ENCODE measurements at regions not wholly inside any gene's neighbourhood (a gene's known extent, or its start where the extent isn't known, plus 50 kb on each side); places are given as distances from the start of the nearest gene placed in this dataset.

DNA sequence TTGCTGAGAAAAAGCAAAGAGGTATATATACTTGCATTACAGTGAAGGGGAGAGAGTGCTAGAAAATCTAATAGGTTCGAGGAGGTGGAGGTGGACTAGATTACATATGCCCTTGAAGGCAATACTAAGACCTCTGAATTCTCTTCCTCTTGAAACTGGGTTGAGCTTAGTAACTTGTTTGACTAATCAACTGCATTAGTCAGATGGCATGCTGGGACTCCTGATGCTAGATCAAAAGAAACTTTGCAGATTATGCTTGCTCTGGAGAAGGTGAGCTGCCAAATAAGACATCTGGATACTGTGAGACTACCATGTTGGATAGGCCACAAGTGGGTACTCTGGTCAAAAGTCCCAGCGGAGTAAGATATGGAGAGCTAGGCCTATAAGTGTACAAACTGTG, 331.3 kb downstream of the KLF5 start:
- 0 out of 2 replicates have a peak, but pooled peaks cover 5% of the 10 kb centered on the region for H3K9me3 ChIP-seq (ENCODE audit: insufficient read depth, low read depth, low read length)
- H3K36me3 ChIP-seq (ENCODE audit: insufficient read depth, low read length), result no peaks in the 10 kb centered on the region
- 98% methylated on average over 2 of the region's 2 CpGs for WGBS
- H3K27ac ChIP-seq (ENCODE audit: low read depth, low read length), result no peak overlapping the region
- no peaks in the 10 kb centered on the region for H3K4me1 ChIP-seq (ENCODE audit: insufficient read depth, low read length)
- H3K27me3 ChIP-seq (ENCODE audit: insufficient read depth, low read length), result no peaks in the 10 kb centered on the region
- no peak overlapping the region for H3K9ac ChIP-seq (ENCODE audit: low read depth, low read length)
- H3K4me3 ChIP-seq (ENCODE audit: low read length), result no peak overlapping the region

DNA sequence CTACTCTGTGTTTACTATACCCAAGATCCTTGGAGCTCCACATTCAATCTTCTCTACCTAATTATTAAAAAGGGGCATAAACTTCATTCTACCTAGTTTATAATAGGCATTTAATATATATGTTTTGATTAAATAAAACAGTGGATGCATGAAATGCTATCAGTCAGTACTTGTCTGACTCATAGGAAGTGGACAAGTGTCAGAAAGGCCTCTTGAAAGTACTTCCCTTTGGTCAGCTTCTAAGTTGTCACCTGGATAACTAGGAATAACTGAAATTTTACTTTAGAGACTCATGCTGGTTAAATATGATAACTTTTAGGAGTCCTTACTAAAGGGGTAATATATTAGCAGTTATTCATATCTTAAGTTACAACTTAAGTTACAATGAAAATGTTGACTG, 329.8 kb downstream of the KLF5 start:
- Histone ChIP-seq H3K4me3 (ENCODE audit: low read length) (no peak overlapping the region), H3K4me1 (ENCODE audit: insufficient read depth, low read length) (no peaks in the 10 kb centered on the region), H3K9ac (ENCODE audit: low read depth, low read length) (no peak overlapping the region)

DNA sequence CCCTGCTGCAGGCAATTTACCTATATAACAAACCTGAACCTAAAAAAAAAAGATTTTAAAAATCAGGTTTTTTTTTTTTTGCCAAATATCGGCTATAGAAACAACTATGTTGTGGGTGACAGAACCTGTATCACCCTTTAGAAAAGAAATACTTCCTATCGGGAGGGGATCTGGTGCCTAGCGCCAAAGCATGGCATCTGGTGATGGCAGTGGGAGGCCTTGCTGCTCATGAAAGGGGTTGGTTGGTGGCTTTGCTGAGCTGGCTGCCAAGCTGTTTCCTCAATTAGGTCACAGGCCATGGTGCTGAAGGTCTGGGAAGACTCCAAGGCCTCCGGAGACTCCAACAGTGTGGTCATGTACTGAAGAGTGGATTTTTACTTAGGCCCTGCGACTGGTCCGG, 328.5 kb downstream of the KLF5 start:
- H3K27me3 ChIP-seq (ENCODE audit: insufficient read depth, low read length), result no peaks in the 10 kb centered on the region
- no peak overlapping the region for H3K4me3 ChIP-seq (ENCODE audit: low read length)
- H3K9me3 ChIP-seq (ENCODE audit: insufficient read depth, low read depth, low read length), result 0 out of 2 replicates have a peak, but pooled peaks cover 5% of the 10 kb centered on the region
- H3K9ac ChIP-seq (ENCODE audit: low read depth, low read length), result no peak overlapping the region
- H3K36me3 ChIP-seq (ENCODE audit: insufficient read depth, low read length), result no peaks in the 10 kb centered on the region
- H3K27ac ChIP-seq (ENCODE audit: low read depth, low read length), result no peak overlapping the region
- WGBS, result 90% methylated on average over 5 of the region's 6 CpGs
- H3K4me1 ChIP-seq (ENCODE audit: insufficient read depth, low read length), result no peaks in the 10 kb centered on the region

More for the DNA sequence above, 329.8 kb downstream of the KLF5 start:
- no peaks in the 10 kb centered on the region for H3K36me3 ChIP-seq (ENCODE audit: insufficient read depth, low read length)
- no peak overlapping the region for H3K27ac ChIP-seq (ENCODE audit: low read depth, low read length)
- no peaks in the 10 kb centered on the region for H3K27me3 ChIP-seq (ENCODE audit: insufficient read depth, low read length)
- H3K9me3 ChIP-seq (ENCODE audit: insufficient read depth, low read depth, low read length), result 0 out of 2 replicates have a peak, but pooled peaks cover 5% of the 10 kb centered on the region

DNA sequence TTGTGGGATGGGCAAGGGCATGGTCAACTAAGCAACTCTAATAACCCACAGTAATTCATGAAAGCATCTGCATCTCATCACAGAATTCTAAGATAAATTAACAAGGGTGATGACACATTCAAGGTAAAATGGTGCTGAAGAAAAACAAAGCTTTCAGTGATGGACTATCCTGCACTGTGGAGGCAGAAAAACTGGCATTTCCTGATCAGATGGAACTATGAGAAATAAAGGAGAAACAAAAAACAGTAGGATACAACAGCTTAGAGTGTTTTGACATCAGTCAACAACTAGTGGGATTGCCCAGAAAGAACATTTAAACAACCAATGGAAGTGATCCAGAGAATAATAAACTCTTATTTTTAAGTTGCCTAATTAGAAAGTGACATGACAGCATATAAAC, 327.0 kb downstream of the KLF5 start:
- Histone ChIP-seq H3K9me3 (ENCODE audit: insufficient read depth, low read depth, low read length) (0 out of 2 replicates have a peak, but pooled peaks cover 5% of the 10 kb centered on the region), H3K27ac (ENCODE audit: low read depth, low read length) (no peak overlapping the region), H3K9ac (ENCODE audit: low read depth, low read length) (no peak overlapping the region), H3K27me3 (ENCODE audit: insufficient read depth, low read length) (no peaks in the 10 kb centered on the region), H3K4me1 (ENCODE audit: insufficient read depth, low read length) (no peaks in the 10 kb centered on the region), H3K4me3 (ENCODE audit: low read length) (no peak overlapping the region), H3K36me3 (ENCODE audit: insufficient read depth, low read length) (no peaks in the 10 kb centered on the region)

DNA sequence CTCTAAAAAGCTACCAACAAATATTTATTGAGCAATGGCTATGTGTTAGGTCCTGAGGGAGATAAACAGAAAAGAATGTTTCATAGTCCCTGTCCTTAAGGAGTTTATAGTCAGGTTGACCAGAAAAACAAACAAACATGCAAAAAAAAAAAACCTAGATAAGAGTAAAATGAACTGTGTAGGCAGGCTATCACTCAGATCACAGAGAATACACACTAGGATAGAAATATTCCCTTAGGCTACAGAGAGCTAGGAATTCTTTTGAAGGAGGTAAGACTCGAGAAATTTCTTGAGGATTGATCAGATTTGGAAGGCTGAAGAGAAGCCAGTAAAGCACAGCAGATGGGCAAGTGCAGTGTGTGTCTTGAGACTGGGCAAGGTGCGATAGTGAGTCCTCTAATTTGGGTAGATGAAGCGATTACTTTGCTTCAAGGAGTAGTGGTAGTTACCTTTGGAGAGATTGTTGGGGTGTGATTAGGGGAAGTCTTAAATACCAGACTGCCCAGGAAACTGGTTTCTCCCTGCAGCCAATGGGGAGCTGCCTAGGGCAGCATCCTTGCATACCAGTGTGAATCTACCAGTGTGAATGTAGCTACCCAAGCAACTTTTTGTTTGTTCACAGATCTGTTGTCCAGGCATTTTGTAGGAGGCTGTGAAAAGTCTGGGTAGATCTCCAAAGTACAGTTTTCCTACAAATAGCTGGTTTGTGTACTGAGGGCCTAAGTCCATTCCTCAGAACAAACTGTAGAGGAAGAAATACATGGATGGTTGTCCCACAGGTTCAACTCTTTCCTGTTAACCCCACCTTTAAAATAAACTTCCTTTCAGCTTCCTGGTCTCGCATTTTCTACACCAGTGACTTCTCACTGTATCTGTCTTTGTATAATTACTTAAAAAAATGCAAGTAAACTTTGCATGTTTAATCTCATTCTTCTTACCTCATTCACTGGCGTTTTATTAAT, 314.1 kb downstream of the KLF5 start:
- Histone ChIP-seq H3K9ac (ENCODE audit: low read depth, low read length) (no peak overlapping the region), H3K4me3 (ENCODE audit: low read length) (no peak overlapping the region), H3K4me1 (ENCODE audit: insufficient read depth, low read length) (no peaks in the 10 kb centered on the region)

DNA sequence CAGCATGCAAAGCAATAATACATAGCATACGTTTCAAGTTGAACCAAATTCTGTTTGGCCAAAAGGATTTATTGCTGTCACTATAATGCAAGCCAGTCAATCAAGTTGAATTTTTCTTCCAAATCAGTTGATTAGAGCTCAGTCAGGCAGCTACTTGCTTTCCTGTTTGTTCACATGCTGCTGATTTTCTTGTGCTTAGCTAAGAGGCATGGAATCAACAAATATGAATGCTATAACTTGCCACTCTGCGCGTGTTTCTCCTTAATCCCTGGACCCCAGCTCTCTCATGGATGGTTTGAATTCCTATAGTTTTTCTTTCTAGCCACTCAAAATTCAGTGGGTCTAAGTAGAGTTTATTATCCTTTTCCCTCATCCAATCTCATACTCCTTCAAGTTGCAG, 311.3 kb downstream of the KLF5 start:
- Histone ChIP-seq H3K27me3 (ENCODE audit: insufficient read depth, low read length) (no peaks in the 10 kb centered on the region), H3K9me3 (ENCODE audit: insufficient read depth, low read depth, low read length) (no peaks in the 10 kb centered on the region), H3K4me1 (ENCODE audit: insufficient read depth, low read length) (no peaks in the 10 kb centered on the region), H3K36me3 (ENCODE audit: insufficient read depth, low read length) (no peaks in the 10 kb centered on the region), H3K9ac (ENCODE audit: low read depth, low read length) (no peak overlapping the region), H3K27ac (ENCODE audit: low read depth, low read length) (no peak overlapping the region), H3K4me3 (ENCODE audit: low read length) (no peak overlapping the region)
- WGBS, result 98% methylated on average over 3 of the region's 3 CpGs

More for the DNA sequence above, 314.1 kb downstream of the KLF5 start:
- Histone ChIP-seq H3K27ac (ENCODE audit: low read depth, low read length) (no peak overlapping the region), H3K9me3 (ENCODE audit: insufficient read depth, low read depth, low read length) (no peaks in the 10 kb centered on the region), H3K27me3 (ENCODE audit: insufficient read depth, low read length) (no peaks in the 10 kb centered on the region), H3K36me3 (ENCODE audit: insufficient read depth, low read length) (no peaks in the 10 kb centered on the region)
- WGBS, result 94% methylated on average over 4 of the region's 5 CpGs

DNA sequence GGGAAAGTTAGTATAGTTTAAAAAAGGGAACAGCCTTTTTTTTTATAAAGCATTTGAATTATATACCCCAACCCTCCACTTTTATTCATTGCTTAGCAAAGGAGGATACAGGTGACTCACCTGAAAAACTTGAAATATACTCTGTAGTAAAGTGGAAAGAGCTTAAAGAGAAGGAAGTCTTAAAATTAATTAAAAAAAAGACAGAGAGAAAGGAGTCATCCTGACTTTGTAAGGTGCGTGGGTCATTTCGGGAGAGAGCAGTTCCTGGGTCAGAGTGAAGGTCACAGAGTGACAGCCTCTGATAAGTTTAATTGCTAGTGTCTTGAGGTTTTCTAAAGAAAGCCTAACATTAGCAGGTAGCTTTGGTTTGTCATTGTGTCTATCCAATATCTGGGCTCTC, 310.3 kb downstream of the KLF5 start:
- H3K9ac ChIP-seq (ENCODE audit: low read depth, low read length), result no peak overlapping the region
- no peaks in the 10 kb centered on the region for H3K4me1 ChIP-seq (ENCODE audit: insufficient read depth, low read length)
- no peak overlapping the region for H3K4me3 ChIP-seq (ENCODE audit: low read length)
- H3K9me3 ChIP-seq (ENCODE audit: insufficient read depth, low read depth, low read length), result no peaks in the 10 kb centered on the region
- no peaks in the 10 kb centered on the region for H3K27me3 ChIP-seq (ENCODE audit: insufficient read depth, low read length)
- WGBS, result 89% methylated on average over 2 of the region's 2 CpGs
- H3K36me3 ChIP-seq (ENCODE audit: insufficient read depth, low read length), result no peaks in the 10 kb centered on the region
- no peak overlapping the region for H3K27ac ChIP-seq (ENCODE audit: low read depth, low read length)

- no peaks in the 10 kb centered on the region for H3K27me3 ChIP-seq (ENCODE audit: insufficient read depth, low read length)
- H3K9ac ChIP-seq (ENCODE audit: low read depth, low read length), result no peak overlapping the region
- H3K27ac ChIP-seq (ENCODE audit: low read depth, low read length), result no peak overlapping the region
- 89% methylated on average over 5 of the region's 5 CpGs for WGBS
- no peaks in the 10 kb centered on the region for H3K9me3 ChIP-seq (ENCODE audit: insufficient read depth, low read depth, low read length)
- no peak overlapping the region for H3K4me3 ChIP-seq (ENCODE audit: low read length)
- H3K36me3 ChIP-seq (ENCODE audit: insufficient read depth, low read length), result no peaks in the 10 kb centered on the region
- no peaks in the 10 kb centered on the region for H3K4me1 ChIP-seq (ENCODE audit: insufficient read depth, low read length)
Measured at GRCh38 chr13:73368608-73369007, 309.8 kb downstream of the KLF5 start.

DNA sequence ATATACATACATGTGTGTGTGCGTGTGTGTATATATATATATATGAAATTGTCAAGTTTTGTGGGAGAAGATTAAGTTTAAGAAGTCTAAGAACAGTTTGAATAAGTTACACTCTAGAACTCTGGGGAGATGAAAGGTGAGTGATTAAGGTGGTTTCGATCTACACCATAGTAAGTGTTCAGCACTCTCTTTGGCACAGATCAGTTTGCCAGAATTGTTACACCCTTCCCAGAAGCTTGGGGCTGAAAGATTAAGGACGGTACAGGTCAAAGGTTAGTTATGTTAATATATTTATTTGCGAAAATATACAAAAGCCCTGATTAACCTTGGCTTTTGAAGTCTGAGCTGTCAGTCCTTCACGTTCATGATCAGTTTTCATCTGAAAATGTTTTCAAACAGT, 309.1 kb downstream of the KLF5 start:
- Histone ChIP-seq H3K27ac (ENCODE audit: low read depth, low read length) (no peak overlapping the region), H3K9me3 (ENCODE audit: insufficient read depth, low read depth, low read length) (no peaks in the 10 kb centered on the region), H3K4me1 (ENCODE audit: insufficient read depth, low read length) (no peaks in the 10 kb centered on the region), H3K4me3 (ENCODE audit: low read length) (no peak overlapping the region), H3K36me3 (ENCODE audit: insufficient read depth, low read length) (no peaks in the 10 kb centered on the region), H3K9ac (ENCODE audit: low read depth, low read length) (no peak overlapping the region), H3K27me3 (ENCODE audit: insufficient read depth, low read length) (no peaks in the 10 kb centered on the region)
- 97% methylated on average over 5 of the region's 5 CpGs for WGBS

GRCh38 chr13:73366241-73366640, 307.4 kb downstream of the KLF5 start:
- Histone ChIP-seq H3K27ac (ENCODE audit: low read depth, low read length) (no peak overlapping the region), H3K4me1 (ENCODE audit: insufficient read depth, low read length) (no peaks in the 10 kb centered on the region), H3K9ac (ENCODE audit: low read depth, low read length) (no peak overlapping the region), H3K9me3 (ENCODE audit: insufficient read depth, low read depth, low read length) (no peaks in the 10 kb centered on the region), H3K36me3 (ENCODE audit: insufficient read depth, low read length) (no peaks in the 10 kb centered on the region), H3K4me3 (ENCODE audit: low read length) (no peak overlapping the region), H3K27me3 (ENCODE audit: insufficient read depth, low read length) (no peaks in the 10 kb centered on the region)
- 84% methylated on average over 3 of the region's 3 CpGs for WGBS

DNA sequence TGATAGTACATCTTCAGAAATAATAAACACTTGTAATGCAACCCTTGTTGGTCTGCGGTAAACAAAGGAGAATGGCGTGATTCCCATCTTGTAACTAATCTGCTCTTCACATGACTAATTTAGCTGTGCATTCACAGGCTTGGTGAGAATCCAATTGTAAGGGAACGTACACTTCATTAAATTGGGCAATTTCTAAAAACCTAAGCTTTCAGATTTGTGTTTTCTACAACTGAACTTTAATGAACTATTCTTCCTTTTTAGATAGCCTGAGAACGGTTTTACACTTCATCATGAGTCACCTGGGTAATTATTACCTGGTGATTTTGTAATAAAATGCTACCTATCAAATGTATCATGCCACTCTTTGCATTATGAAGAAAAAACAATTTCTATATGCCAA, 306.9 kb downstream of the KLF5 start:
- Histone ChIP-seq H3K9ac (ENCODE audit: low read depth, low read length) (no peak overlapping the region), H3K9me3 (ENCODE audit: insufficient read depth, low read depth, low read length) (no peaks in the 10 kb centered on the region), H3K4me1 (ENCODE audit: insufficient read depth, low read length) (no peaks in the 10 kb centered on the region), H3K4me3 (ENCODE audit: low read length) (no peak overlapping the region), H3K27ac (ENCODE audit: low read depth, low read length) (no peak overlapping the region), H3K27me3 (ENCODE audit: insufficient read depth, low read length) (no peaks in the 10 kb centered on the region), H3K36me3 (ENCODE audit: insufficient read depth, low read length) (no peaks in the 10 kb centered on the region)
- WGBS, result 99% methylated on average over 3 of the region's 4 CpGs

Data from HUES64 (cell line).